CD14-positive monocyte (primary cell): ENCODE measurements at regions not wholly inside any gene's neighbourhood (a gene's known extent, or its start where the extent isn't known, plus 50 kb on each side); places are given as distances from the start of the nearest gene placed in this dataset.

ENCODE experiments used
- DNase-seq, 3 donors: peaks; one replicate each; pipeline ENCODE4 v3.0.0-alpha.2; 2011 to 2022
- H2AFZ ChIP-seq: 2 replicates; pipeline ENCODE4 v1.6.0; 2012; ENCODE audit warnings: mild to moderate bottlenecking, low read depth, low read length, inconsistent platforms; ENCODE audit not compliant: insufficient read depth, poor library complexity, severe bottlenecking
- H3K27ac ChIP-seq, 2 donors: 1 replicate in 1 of 2; 2 replicates in 1 of 2; pipeline ENCODE4 v1.5.1; 2012 to 2013; ENCODE audit warnings: low read length in 2 of 2, control low read depth in 1 of 2, inconsistent platforms in 1 of 2, low read depth in 1 of 2, mild to moderate bottlenecking in 1 of 2
- H3K27me3 ChIP-seq, 2 donors: one replicate each; pipeline versions ENCODE4 v1.6.0 to v1.6.1; 2011 to 2013; ENCODE audit warnings: low read length in 2 of 2; ENCODE audit not compliant: control insufficient read depth in 2 of 2, insufficient read depth in 2 of 2
- H3K36me3 ChIP-seq, 2 donors: replicated peaks in 1 of 2; 1 replicate in 1 of 2; 2 replicates in 1 of 2; pipeline versions ENCODE4 v1.5.1 to v1.6.1; 2012 to 2013; ENCODE audit warnings: low read length in 2 of 2, control low read depth in 1 of 2, inconsistent platforms in 1 of 2, mild to moderate bottlenecking in 1 of 2; ENCODE audit not compliant: insufficient read depth in 2 of 2, control insufficient read depth in 1 of 2
- H3K4me1 ChIP-seq, 2 donors: 1 replicate in 1 of 2; 2 replicates in 1 of 2; pipeline versions ENCODE4 v1.5.1 to v1.6.1; 2012 to 2013; ENCODE audit warnings: low read length in 2 of 2, control low read depth in 1 of 2, inconsistent platforms in 1 of 2, mild to moderate bottlenecking in 1 of 2, moderate library complexity in 1 of 2; ENCODE audit not compliant: insufficient read depth in 2 of 2, control insufficient read depth in 1 of 2
- H3K4me2 ChIP-seq: replicated peaks from 2 replicates; pipeline ENCODE3; 2012; ENCODE audit warnings: low read length, moderate library complexity, mild to moderate bottlenecking; ENCODE audit not compliant: poor library complexity, severe bottlenecking; ENCODE audit errors: extremely low read depth
- H3K4me3 ChIP-seq, 3 experiments: fragments of 200-600 bp in 1 of 3; sonication (generic) in 1 of 3; replicated peaks in 1 of 3; 1 replicate in 2 of 3; 2 replicates in 1 of 3; pipeline ENCODE4 v1.5.1; 2011 to 2013; ENCODE audit warnings: low read length in 3 of 3, mild to moderate bottlenecking in 3 of 3, control low read depth in 2 of 3, low read depth in 2 of 3, inconsistent platforms in 1 of 3, moderate library complexity in 1 of 3
- H3K79me2 ChIP-seq: 2 replicates; pipeline ENCODE4 v1.6.0; 2012; ENCODE audit warnings: mild to moderate bottlenecking, control low read depth, inconsistent platforms, low read length, moderate library complexity; ENCODE audit not compliant: insufficient read depth
- H3K9ac ChIP-seq: 2 replicates; pipeline ENCODE4 v1.6.0; 2017; ENCODE audit warnings: low read length, mild to moderate bottlenecking; ENCODE audit not compliant: insufficient read depth, poor library complexity, severe bottlenecking
- H3K9me3 ChIP-seq, 2 donors: replicated peaks in 1 of 2; 1 replicate in 1 of 2; 2 replicates in 1 of 2; pipeline versions ENCODE4 v1.5.1 to v1.6.1; 2012 to 2013; ENCODE audit warnings: low read length in 2 of 2, control low read depth in 1 of 2; ENCODE audit not compliant: control insufficient read depth in 1 of 2, insufficient read depth in 1 of 2
- H4K20me1 ChIP-seq: 2 replicates; pipeline ENCODE4 v1.6.0; 2012; ENCODE audit warnings: mild to moderate bottlenecking, low read length, control low read depth, moderate library complexity; ENCODE audit not compliant: insufficient read depth
- H3K27ac Mint-ChIP-seq, 7 donors: one replicate each; pipeline ENCODE4 v1.8.0; 2020; ENCODE audit warnings: mild to moderate bottlenecking in 7 of 7, mixed read lengths in 7 of 7, moderate library complexity in 6 of 7, inconsistent platforms in 2 of 7
- H3K27me3 Mint-ChIP-seq, 3 donors: one replicate each; pipeline ENCODE4 v1.8.0; 2021 to 2022; ENCODE audit warnings: low read depth in 3 of 3, mild to moderate bottlenecking in 3 of 3, mixed read lengths in 3 of 3, moderate library complexity in 3 of 3, inconsistent platforms in 1 of 3
- H3K36me3 Mint-ChIP-seq, 2 donors: one replicate each; pipeline ENCODE4 v1.8.0; 2020; ENCODE audit warnings: mixed read lengths in 2 of 2, inconsistent platforms in 1 of 2, mild to moderate bottlenecking in 1 of 2
- H3K4me1 Mint-ChIP-seq: one replicate; pipeline ENCODE4 v1.8.0; 2020; ENCODE audit warnings: mild to moderate bottlenecking, mixed read lengths
- H3K4me3 Mint-ChIP-seq, 2 donors: one replicate each; pipeline ENCODE4 v1.8.0; 2020; ENCODE audit warnings: mild to moderate bottlenecking in 2 of 2, mixed read lengths in 2 of 2, moderate library complexity in 1 of 2
- H3K9me3 Mint-ChIP-seq, 7 donors: one replicate each; pipeline ENCODE4 v1.8.0; 2020 to 2022; ENCODE audit warnings: mixed read lengths in 7 of 7, mild to moderate bottlenecking in 6 of 7, moderate library complexity in 6 of 7, inconsistent platforms in 2 of 7
- WGBS: methylation state at CpG from one replicate; pipeline ENCODE4 v1.1.5; 2013; ENCODE audit warnings: missing lambda C conversion rate; ENCODE audit not compliant: insufficient coverage; 5-methylcytosine and 5-hydroxymethylcytosine counted together
- intact Hi-C, 2 donors: fragments of 100-400 bp; cut with micrococcal nuclease; formaldehyde crosslinking; loops; one replicate each; pipeline versions ENCODE4 v1.15.0 to v1.15.1; 2023
- TF ChIP-seq, protein P1 (sequence below): fragments of 200-600 bp; IDR thresholded peaks from one replicate; pipeline ENCODE4 v1.8.0; 2022; ENCODE audit warnings: antibody characterized with exemption, mild to moderate bottlenecking

- WGBS: no CpG with 5 or more reads among the region's 1 CpG
- no peaks in the 10 kb centered on the region for H3K36me3 ChIP-seq
- intact Hi-C loops: loop anchor here (5.0 to 10.0 kb wide), 3 partner anchors 91 to 149 kb away; partner anchors contain the start of gene KCNA3 (in 1 of the 2)
- H3K9ac ChIP-seq: no peak overlapping the region
- H3K9me3 Mint-ChIP-seq: no peaks in the 10 kb centered on the region
- H3K79me2 ChIP-seq: no peaks in the 10 kb centered on the region
- H3K27ac Mint-ChIP-seq: no peak overlapping the region
- no peak overlapping the region for H3K4me3 ChIP-seq
- no peaks in the 10 kb centered on the region for H3K9me3 ChIP-seq
- TF ChIP-seq, protein P1, sequence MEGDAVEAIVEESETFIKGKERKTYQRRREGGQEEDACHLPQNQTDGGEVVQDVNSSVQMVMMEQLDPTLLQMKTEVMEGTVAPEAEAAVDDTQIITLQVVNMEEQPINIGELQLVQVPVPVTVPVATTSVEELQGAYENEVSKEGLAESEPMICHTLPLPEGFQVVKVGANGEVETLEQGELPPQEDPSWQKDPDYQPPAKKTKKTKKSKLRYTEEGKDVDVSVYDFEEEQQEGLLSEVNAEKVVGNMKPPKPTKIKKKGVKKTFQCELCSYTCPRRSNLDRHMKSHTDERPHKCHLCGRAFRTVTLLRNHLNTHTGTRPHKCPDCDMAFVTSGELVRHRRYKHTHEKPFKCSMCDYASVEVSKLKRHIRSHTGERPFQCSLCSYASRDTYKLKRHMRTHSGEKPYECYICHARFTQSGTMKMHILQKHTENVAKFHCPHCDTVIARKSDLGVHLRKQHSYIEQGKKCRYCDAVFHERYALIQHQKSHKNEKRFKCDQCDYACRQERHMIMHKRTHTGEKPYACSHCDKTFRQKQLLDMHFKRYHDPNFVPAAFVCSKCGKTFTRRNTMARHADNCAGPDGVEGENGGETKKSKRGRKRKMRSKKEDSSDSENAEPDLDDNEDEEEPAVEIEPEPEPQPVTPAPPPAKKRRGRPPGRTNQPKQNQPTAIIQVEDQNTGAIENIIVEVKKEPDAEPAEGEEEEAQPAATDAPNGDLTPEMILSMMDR: peak; percentile 12
- H3K4me3 Mint-ChIP-seq: no peak overlapping the region
- no peak overlapping the region for H3K4me2 ChIP-seq
- peaks cover 6 to 10% of the 10 kb centered on the region in 2 donors for H3K4me1 ChIP-seq
- DNase-seq: no peak
- no peak overlapping the region for H3K27ac ChIP-seq
- H3K27me3 ChIP-seq: peaks cover 0 to 2% of the 10 kb centered on the region in 2 donors
- H3K27me3 Mint-ChIP-seq: peaks cover 6 to 7% (median 7%) of the 10 kb centered on the region in 3 donors
- H3K36me3 Mint-ChIP-seq: no peaks in the 10 kb centered on the region
- H4K20me1 ChIP-seq: no peaks in the 10 kb centered on the region
- H3K4me1 Mint-ChIP-seq: peaks cover 14% of the 10 kb centered on the region
- H2AFZ ChIP-seq: no peak overlapping the region
Measured at GRCh38 chr1:110766336-110766647, 91.6 kb upstream of the KCNA3 start.

DNA sequence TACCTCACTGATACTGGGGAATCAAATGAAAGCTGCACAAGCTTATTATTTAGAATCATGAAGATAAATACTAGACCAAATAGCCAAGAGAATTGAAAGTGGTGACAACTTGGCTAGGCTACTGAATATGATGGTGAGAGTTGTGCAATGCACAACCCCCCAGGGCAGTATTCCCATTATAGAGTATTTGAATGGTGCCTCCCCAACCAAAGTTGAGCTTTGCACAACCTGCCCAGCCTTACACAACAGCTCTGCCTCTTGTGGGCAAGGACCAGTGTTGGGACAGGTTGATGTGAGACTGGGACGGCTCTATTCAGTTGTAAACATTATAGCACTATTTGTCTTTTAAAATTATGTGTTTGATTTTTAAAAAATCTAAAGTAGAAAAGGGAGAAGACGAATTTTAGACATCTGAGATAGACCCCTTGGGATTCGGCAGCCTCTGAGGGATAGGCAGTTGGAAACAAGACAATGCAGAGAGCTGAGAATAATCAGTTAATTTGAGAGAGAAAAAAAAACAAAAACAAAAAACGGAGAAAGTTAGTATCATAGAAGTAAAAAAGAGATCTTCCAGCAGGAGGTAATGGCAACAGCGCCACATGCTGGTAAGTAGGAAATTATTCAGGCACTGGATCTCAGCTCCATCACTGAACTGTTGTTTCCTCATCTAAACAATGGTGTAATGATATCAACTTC lies 91.0 kb upstream of the KCNA3 start:
- TF ChIP-seq, protein P1: peak; percentile 85
- peaks cover 14% of the 10 kb centered on the region for H3K4me1 Mint-ChIP-seq
- Histone ChIP-seq H2AFZ (peak overlapping the region; percentile 21), H3K4me1 (peaks cover 6 to 10% of the 10 kb centered on the region in 2 donors), H3K9ac (no peak overlapping the region), H3K27me3 (peaks cover 0 to 2% of the 10 kb centered on the region in 2 donors), H4K20me1 (no peaks in the 10 kb centered on the region), H3K4me3 (no peak overlapping the region), H3K9me3 (no peaks in the 10 kb centered on the region), H3K4me2 (peak overlapping the region; percentile 19), H3K36me3 (no peaks in the 10 kb centered on the region), H3K27ac (no peak overlapping the region), H3K79me2 (no peaks in the 10 kb centered on the region)
- intact Hi-C loops: loop anchor here (5.0 to 10.0 kb wide), 3 partner anchors 91 to 148 kb away; partner anchors contain the start of gene KCNA3 (in 1 of the 2)
- H3K9me3 Mint-ChIP-seq: no peaks in the 10 kb centered on the region
- peaks cover 7 to 9% (median 8%) of the 10 kb centered on the region in 3 donors for H3K27me3 Mint-ChIP-seq
- H3K36me3 Mint-ChIP-seq: no peaks in the 10 kb centered on the region
- H3K4me3 Mint-ChIP-seq: peak overlapping the region in 1 of 2 donors; percentile 51
- H3K27ac Mint-ChIP-seq: peak overlapping the region in 3 of 7 donors; percentile 59 to 69 (median 65)
- peak; percentile 57 to 73 (median 70) for DNase-seq
- WGBS: 55% methylated on average over 2 of the region's 5 CpGs
